Right lobe of liver (tissue), 4 donors: ENCODE measurements at regions not wholly inside any gene's neighbourhood (a gene's known extent, or its start where the extent isn't known, plus 50 kb on each side); places are given as distances from the start of the nearest gene placed in this dataset.

Experiments used
- POLR2A ChIP-seq: fragments of 450-650 bp; IDR thresholded peaks from one replicate; pipeline ENCODE4 v1.6.1; 2017; ENCODE audit warnings: antibody characterized with exemption, mild to moderate bottlenecking
- TF ChIP-seq, protein P1 (sequence below), 4 donors: fragments of 200-600 bp in 3 of 4; fragments of 450-650 bp in 1 of 4; IDR thresholded peaks; one replicate each; pipeline versions ENCODE4 v1.5.1 to v1.8.0; 2016 to 2022; ENCODE audit warnings: antibody characterized with exemption in 4 of 4, mild to moderate bottlenecking in 2 of 4
- donor health status: DM: no; HTN: no; CAD: no.
- donor health status: DM: no; HTN: no; CAD: no.
- donor health status: DM: no; HTN: yes; CAD: no.

GRCh38 chr10:55858730-55859129 lies 502.3 kb downstream of the ZWINT start:
- TF ChIP-seq POLR2A, result no peak
- TF ChIP-seq, protein P1, sequence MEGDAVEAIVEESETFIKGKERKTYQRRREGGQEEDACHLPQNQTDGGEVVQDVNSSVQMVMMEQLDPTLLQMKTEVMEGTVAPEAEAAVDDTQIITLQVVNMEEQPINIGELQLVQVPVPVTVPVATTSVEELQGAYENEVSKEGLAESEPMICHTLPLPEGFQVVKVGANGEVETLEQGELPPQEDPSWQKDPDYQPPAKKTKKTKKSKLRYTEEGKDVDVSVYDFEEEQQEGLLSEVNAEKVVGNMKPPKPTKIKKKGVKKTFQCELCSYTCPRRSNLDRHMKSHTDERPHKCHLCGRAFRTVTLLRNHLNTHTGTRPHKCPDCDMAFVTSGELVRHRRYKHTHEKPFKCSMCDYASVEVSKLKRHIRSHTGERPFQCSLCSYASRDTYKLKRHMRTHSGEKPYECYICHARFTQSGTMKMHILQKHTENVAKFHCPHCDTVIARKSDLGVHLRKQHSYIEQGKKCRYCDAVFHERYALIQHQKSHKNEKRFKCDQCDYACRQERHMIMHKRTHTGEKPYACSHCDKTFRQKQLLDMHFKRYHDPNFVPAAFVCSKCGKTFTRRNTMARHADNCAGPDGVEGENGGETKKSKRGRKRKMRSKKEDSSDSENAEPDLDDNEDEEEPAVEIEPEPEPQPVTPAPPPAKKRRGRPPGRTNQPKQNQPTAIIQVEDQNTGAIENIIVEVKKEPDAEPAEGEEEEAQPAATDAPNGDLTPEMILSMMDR (IDR thresholded peaks at IDR 0.05), result no peak
